ENCODE measurements at regions not wholly inside any gene's neighbourhood (a gene's known extent, or its start where the extent isn't known, plus 50 kb on each side); places are given as distances from the start of the nearest gene placed in this dataset.

DNA sequence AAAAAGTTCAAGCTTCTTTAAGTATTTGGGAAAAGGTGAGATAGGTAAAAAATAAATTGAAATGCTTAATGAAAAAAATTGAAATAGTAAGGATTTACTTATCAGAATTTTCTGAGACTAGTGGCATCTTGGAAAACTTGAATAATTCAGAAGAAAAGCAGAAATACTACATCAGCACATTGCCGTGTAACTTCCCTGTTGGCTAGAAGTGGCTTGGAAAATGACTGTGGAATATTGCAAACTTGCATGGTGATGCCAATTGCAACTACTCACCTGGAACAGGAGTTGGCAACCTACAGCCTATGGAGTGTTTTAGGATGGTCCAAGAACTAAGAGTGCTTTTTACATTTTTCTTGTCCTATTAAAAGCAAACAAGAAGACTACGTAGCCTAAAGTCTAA, 603.5 kb upstream of the VRK2 start:
- TF ChIP-seq, protein P1, sequence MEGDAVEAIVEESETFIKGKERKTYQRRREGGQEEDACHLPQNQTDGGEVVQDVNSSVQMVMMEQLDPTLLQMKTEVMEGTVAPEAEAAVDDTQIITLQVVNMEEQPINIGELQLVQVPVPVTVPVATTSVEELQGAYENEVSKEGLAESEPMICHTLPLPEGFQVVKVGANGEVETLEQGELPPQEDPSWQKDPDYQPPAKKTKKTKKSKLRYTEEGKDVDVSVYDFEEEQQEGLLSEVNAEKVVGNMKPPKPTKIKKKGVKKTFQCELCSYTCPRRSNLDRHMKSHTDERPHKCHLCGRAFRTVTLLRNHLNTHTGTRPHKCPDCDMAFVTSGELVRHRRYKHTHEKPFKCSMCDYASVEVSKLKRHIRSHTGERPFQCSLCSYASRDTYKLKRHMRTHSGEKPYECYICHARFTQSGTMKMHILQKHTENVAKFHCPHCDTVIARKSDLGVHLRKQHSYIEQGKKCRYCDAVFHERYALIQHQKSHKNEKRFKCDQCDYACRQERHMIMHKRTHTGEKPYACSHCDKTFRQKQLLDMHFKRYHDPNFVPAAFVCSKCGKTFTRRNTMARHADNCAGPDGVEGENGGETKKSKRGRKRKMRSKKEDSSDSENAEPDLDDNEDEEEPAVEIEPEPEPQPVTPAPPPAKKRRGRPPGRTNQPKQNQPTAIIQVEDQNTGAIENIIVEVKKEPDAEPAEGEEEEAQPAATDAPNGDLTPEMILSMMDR (IDR thresholded peaks at IDR 0.05; ENCODE audit: insufficient read depth, low read length, poor library complexity, severe bottlenecking), result no peak
- no peak for TF ChIP-seq EZH2phosphoT487 (conservative IDR thresholded peaks at IDR 0.05; ENCODE audit: low read length)

All from SU-DHL-6 (cell line).